ENCODE measurements at regions not wholly inside any gene's neighbourhood (a gene's known extent, or its start where the extent isn't known, plus 50 kb on each side); places are given as distances from the start of the nearest gene placed in this dataset.
"Not testable (repeated sequence)": the region's sequence is repeated elsewhere in the genome, so short reads cannot be mapped to it uniquely, and the experiment has no call there.

- no peak overlapping the region for H3K4me3 Mint-ChIP-seq
- H3K36me3 Mint-ChIP-seq (ENCODE audit: low read depth): no peaks in the 10 kb centered on the region
- DNase-seq: no peak
- TF ChIP-seq, protein P1, sequence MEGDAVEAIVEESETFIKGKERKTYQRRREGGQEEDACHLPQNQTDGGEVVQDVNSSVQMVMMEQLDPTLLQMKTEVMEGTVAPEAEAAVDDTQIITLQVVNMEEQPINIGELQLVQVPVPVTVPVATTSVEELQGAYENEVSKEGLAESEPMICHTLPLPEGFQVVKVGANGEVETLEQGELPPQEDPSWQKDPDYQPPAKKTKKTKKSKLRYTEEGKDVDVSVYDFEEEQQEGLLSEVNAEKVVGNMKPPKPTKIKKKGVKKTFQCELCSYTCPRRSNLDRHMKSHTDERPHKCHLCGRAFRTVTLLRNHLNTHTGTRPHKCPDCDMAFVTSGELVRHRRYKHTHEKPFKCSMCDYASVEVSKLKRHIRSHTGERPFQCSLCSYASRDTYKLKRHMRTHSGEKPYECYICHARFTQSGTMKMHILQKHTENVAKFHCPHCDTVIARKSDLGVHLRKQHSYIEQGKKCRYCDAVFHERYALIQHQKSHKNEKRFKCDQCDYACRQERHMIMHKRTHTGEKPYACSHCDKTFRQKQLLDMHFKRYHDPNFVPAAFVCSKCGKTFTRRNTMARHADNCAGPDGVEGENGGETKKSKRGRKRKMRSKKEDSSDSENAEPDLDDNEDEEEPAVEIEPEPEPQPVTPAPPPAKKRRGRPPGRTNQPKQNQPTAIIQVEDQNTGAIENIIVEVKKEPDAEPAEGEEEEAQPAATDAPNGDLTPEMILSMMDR (IDR thresholded peaks at IDR 0.05): no peak
- no peaks in the 10 kb centered on the region for H3K4me1 Mint-ChIP-seq
- H3K27ac Mint-ChIP-seq: no peak overlapping the region
- H3K9me3 Mint-ChIP-seq: peaks cover 61% of the 10 kb centered on the region
- H3K27me3 Mint-ChIP-seq (ENCODE audit: low read depth, poor library complexity): peaks cover 3% of the 10 kb centered on the region
Observed at GRCh38 chrX:62931625-62932024, 419.5 kb downstream of the SPIN4 start.

DNA sequence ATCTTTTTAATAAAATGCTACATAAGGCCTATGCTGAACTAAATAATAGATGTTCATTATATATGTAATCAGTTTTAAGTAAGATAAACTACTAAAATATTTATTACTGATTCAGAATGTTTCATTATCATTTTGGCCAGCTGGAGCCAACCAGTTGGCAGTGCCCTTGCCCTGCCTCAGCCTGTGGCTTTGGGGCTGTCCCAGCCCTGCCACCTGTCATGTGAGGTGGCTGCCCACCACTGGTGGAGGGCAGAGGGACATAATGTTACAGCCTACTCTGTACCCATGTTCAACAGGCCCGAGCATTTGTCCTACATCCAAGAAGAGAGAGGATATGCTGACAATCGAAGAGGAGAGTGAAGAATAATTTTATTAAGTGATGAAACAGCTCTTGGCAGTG is 422.2 kb downstream of the SPIN4 start:
- TF ChIP-seq, protein P1 (IDR thresholded peaks at IDR 0.05): no peak
- H3K4me1 Mint-ChIP-seq: no peaks in the 10 kb centered on the region
- no peaks in the 10 kb centered on the region for H3K36me3 Mint-ChIP-seq (ENCODE audit: low read depth)
- peaks cover 51% of the 10 kb centered on the region for H3K9me3 Mint-ChIP-seq
- H3K27me3 Mint-ChIP-seq (ENCODE audit: low read depth, poor library complexity): no peaks in the 10 kb centered on the region
- no peak for DNase-seq
- no peak overlapping the region for H3K4me3 Mint-ChIP-seq
- no peak overlapping the region for H3K27ac Mint-ChIP-seq

GRCh38 chrX:62923093-62923492 is 428.0 kb downstream of the SPIN4 start:
- H3K27ac Mint-ChIP-seq: no peak overlapping the region
- no peak overlapping the region for H3K4me3 Mint-ChIP-seq
- DNase-seq: no peak
- TF ChIP-seq, protein P1 (IDR thresholded peaks at IDR 0.05): no peak
- no peaks in the 10 kb centered on the region for H3K4me1 Mint-ChIP-seq
- no peaks in the 10 kb centered on the region for H3K36me3 Mint-ChIP-seq (ENCODE audit: low read depth)
- peaks cover 68% of the 10 kb centered on the region for H3K9me3 Mint-ChIP-seq
- no peaks in the 10 kb centered on the region for H3K27me3 Mint-ChIP-seq (ENCODE audit: low read depth, poor library complexity)

GRCh38 chrX:62906200-62906599 is 444.9 kb downstream of the SPIN4 start:
- not testable (repeated sequence) for H3K27me3 Mint-ChIP-seq (ENCODE audit: low read depth, poor library complexity); H3K4me3 Mint-ChIP-seq; H3K27ac Mint-ChIP-seq; H3K4me1 Mint-ChIP-seq; DNase-seq; H3K36me3 Mint-ChIP-seq (ENCODE audit: low read depth)
- H3K9me3 Mint-ChIP-seq: peaks cover 72% of the 10 kb centered on the region
